ENCODE measurements at regions not wholly inside any gene's neighbourhood (a gene's known extent, or its start where the extent isn't known, plus 50 kb on each side); places are given as distances from the start of the nearest gene placed in this dataset.

DNA sequence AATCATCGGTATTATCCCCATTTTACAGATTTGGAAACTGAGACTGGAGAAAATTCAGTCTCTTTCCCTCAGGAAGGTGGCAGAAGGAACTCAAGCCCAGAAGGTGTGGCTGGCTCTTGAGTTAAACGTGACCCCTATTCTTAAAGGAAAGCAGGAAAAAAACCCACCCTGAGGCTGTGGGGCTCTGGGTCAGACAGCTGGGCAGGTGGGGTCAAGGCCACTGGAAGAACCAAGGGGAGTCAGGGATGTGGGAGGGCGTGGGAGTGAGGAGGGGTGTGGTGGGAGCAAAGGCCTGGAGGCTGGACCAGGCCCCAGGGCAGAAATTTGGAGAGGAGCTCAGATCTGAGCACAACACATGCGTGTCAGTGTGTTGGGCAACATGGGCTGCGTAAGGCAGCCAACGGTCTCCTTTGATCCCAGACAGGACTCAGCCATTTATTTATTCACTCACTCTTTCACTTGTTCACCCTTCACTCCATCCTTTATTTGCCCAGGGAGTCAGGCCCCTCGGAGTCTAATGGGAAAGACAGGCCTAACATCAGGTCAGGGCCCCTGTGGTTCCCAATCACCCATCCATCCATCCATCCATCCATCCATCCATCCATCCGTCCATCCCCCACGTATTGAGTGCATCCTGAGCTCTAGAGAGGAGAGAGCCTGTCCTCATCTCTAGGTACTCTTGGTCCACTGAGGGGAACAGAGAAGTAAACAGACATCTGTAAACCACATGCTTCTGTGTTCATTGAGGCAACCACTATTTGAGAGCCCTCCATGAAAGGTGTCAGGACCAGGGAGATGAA, 165.0 kb downstream of the VEGFA start:
- no peak for TF ChIP-seq CTCF (IDR thresholded peaks at IDR 0.05; ENCODE audit: borderline replicate concordance, extremely low read depth, low read length, poor library complexity, severe bottlenecking)
- no peak for TF ChIP-seq EZH2 (IDR thresholded peaks at IDR 0.05; ENCODE audit: borderline replicate concordance, low read depth, low read length, severe bottlenecking)

Measured in DND-41 (cell line).